Mesenchymal stem cell (in vitro differentiated cells and primary cell): ENCODE measurements at regions not wholly inside any gene's neighbourhood (a gene's known extent, or its start where the extent isn't known, plus 50 kb on each side); places are given as distances from the start of the nearest gene placed in this dataset.
A peak's percentile ranks its signal among the peaks of the same experiment; 100 is the strongest.

Source experiments
- DNase-seq: peaks from one replicate; pipeline ENCODE4 v3.0.0-alpha.2; 2013
- H2AFZ ChIP-seq: one replicate; pipeline ENCODE4 v1.6.1; 2013; ENCODE audit warnings: low read depth, mild to moderate bottlenecking, control low read depth, inconsistent platforms, low read length, moderate library complexity
- H2AK5ac ChIP-seq: 2 replicates; pipeline ENCODE4 v1.6.1; 2013; ENCODE audit warnings: low read length, moderate library complexity, mild to moderate bottlenecking, inconsistent platforms; ENCODE audit not compliant: severe bottlenecking
- H2BK120ac ChIP-seq: one replicate; pipeline ENCODE4 v1.6.1; 2013; ENCODE audit warnings: low read depth, mild to moderate bottlenecking, inconsistent platforms, low read length, moderate library complexity
- H2BK12ac ChIP-seq, 2 experiments: one replicate each; pipeline ENCODE4 v1.6.1; 2013; ENCODE audit warnings: inconsistent platforms in 2 of 2, low read length in 2 of 2, mild to moderate bottlenecking in 2 of 2, moderate library complexity in 2 of 2, control low read depth in 1 of 2
- H2BK15ac ChIP-seq: one replicate; pipeline ENCODE4 v1.6.1; 2013; ENCODE audit warnings: mild to moderate bottlenecking, low read depth, inconsistent platforms; ENCODE audit not compliant: poor library complexity, severe bottlenecking
- H2BK5ac ChIP-seq: 2 replicates; pipeline ENCODE4 v1.6.1; 2013; ENCODE audit warnings: low read depth, mild to moderate bottlenecking, low read length, control low read depth, inconsistent platforms; ENCODE audit not compliant: poor library complexity, severe bottlenecking
- H3K14ac ChIP-seq, 2 experiments: one replicate each; pipeline ENCODE4 v1.6.1; 2013; ENCODE audit warnings: inconsistent platforms in 2 of 2, low read length in 2 of 2, control low read depth in 1 of 2, mild to moderate bottlenecking in 1 of 2, moderate library complexity in 1 of 2
- H3K18ac ChIP-seq, 2 experiments: one replicate each; pipeline ENCODE4 v1.6.1; 2013; ENCODE audit warnings: inconsistent platforms in 2 of 2, low read length in 2 of 2, control low read depth in 1 of 2, low read depth in 1 of 2, mild to moderate bottlenecking in 1 of 2
- H3K23ac ChIP-seq, 2 experiments: one replicate each; pipeline ENCODE4 v1.6.1; 2013; ENCODE audit warnings: inconsistent platforms in 2 of 2, low read length in 2 of 2, mild to moderate bottlenecking in 2 of 2, moderate library complexity in 2 of 2, control low read depth in 1 of 2
- H3K27ac ChIP-seq: 2 replicates; pipeline ENCODE4 v1.5.1; 2013; ENCODE audit warnings: mild to moderate bottlenecking, moderate library complexity, low read length, control low read depth, inconsistent platforms; ENCODE audit not compliant: poor library complexity, severe bottlenecking
- H3K27me3 ChIP-seq, 2 experiments: 2 replicates each; pipeline versions ENCODE4 v1.6.1 to v1.7.0; 2013; ENCODE audit warnings: low read length in 2 of 2, mild to moderate bottlenecking in 2 of 2, moderate library complexity in 2 of 2, control low read depth in 1 of 2, inconsistent platforms in 1 of 2; ENCODE audit not compliant: control insufficient read depth in 1 of 2, insufficient read depth in 1 of 2
- H3K36me3 ChIP-seq, 2 experiments: 2 replicates each; pipeline versions ENCODE4 v1.6.1 to v1.7.0; 2013; ENCODE audit warnings: low read length in 2 of 2, control low read depth in 1 of 2, inconsistent platforms in 1 of 2, low read depth in 1 of 2, mild to moderate bottlenecking in 1 of 2; ENCODE audit not compliant: insufficient read depth in 2 of 2, control insufficient read depth in 1 of 2
- H3K4ac ChIP-seq, 2 experiments: one replicate each; pipeline ENCODE4 v1.6.1; 2013; ENCODE audit warnings: inconsistent platforms in 2 of 2, low read length in 2 of 2, mild to moderate bottlenecking in 2 of 2, moderate library complexity in 2 of 2, control low read depth in 1 of 2, low read depth in 1 of 2
- H3K4me1 ChIP-seq: 2 replicates; pipeline ENCODE4 v1.6.1; 2013; ENCODE audit warnings: low read depth, low read length, control low read depth; ENCODE audit not compliant: control insufficient read depth, insufficient read depth
- H3K4me2 ChIP-seq: 2 replicates; pipeline ENCODE4 v1.6.1; 2013; ENCODE audit warnings: low read length, mild to moderate bottlenecking, inconsistent platforms; ENCODE audit not compliant: poor library complexity, severe bottlenecking
- H3K4me3 ChIP-seq, 2 experiments: 2 replicates each; pipeline versions ENCODE4 v1.5.1 to v1.7.0; 2013; ENCODE audit warnings: low read length in 2 of 2, mild to moderate bottlenecking in 2 of 2, control low read depth in 1 of 2, low read depth in 1 of 2; ENCODE audit not compliant: insufficient read depth in 1 of 2
- H3K79me1 ChIP-seq: replicated peaks from 2 replicates; pipeline ENCODE4 v1.6.1; 2013; ENCODE audit warnings: mild to moderate bottlenecking, control low read depth, low read length, inconsistent platforms; ENCODE audit not compliant: poor library complexity, severe bottlenecking
- H3K9ac ChIP-seq: 2 replicates; pipeline ENCODE4 v1.7.0; 2013; ENCODE audit warnings: mild to moderate bottlenecking, low read length, moderate library complexity
- H3K9me3 ChIP-seq: 2 replicates; pipeline ENCODE4 v1.7.0; 2013; ENCODE audit warnings: mild to moderate bottlenecking, low read length; ENCODE audit not compliant: control insufficient read depth
- H4K8ac ChIP-seq: one replicate; pipeline ENCODE4 v1.6.1; 2013; ENCODE audit warnings: inconsistent platforms, mild to moderate bottlenecking, low read length, moderate library complexity
- H4K91ac ChIP-seq: one replicate; pipeline ENCODE4 v1.6.1; 2013; ENCODE audit warnings: mild to moderate bottlenecking, low read length, inconsistent platforms
- WGBS: methylation state at CpG from one replicate; pipeline ENCODE4 v1.1.7; 2013; ENCODE audit warnings: mixed read lengths; 5-methylcytosine and 5-hydroxymethylcytosine counted together

- no peaks in the 10 kb centered on the region for H3K79me1 ChIP-seq
- H3K9me3 ChIP-seq: no peaks in the 10 kb centered on the region
- DNase-seq: no peak
- H2AFZ ChIP-seq: no peak overlapping the region
- no peak overlapping the region for H2BK12ac ChIP-seq
- no peak overlapping the region for H2BK15ac ChIP-seq
- 71% methylated on average over 2 of the region's 2 CpGs for whole genome bisulfite sequencing
- no peak overlapping the region for H3K4me2 ChIP-seq
- H3K18ac ChIP-seq: no peak overlapping the region
- no peak overlapping the region for H2BK120ac ChIP-seq
- H4K8ac ChIP-seq: no peak overlapping the region
- H3K4ac ChIP-seq: no peak overlapping the region
- H2AK5ac ChIP-seq: no peak overlapping the region
- H4K91ac ChIP-seq: no peak overlapping the region
- H3K14ac ChIP-seq: no peak overlapping the region
- H3K36me3 ChIP-seq: no peaks in the 10 kb centered on the region
- no peak overlapping the region for H3K4me3 ChIP-seq
- H3K27ac ChIP-seq: no peak overlapping the region
- no peak overlapping the region for H3K23ac ChIP-seq
- no peaks in the 10 kb centered on the region for H3K4me1 ChIP-seq
- H3K9ac ChIP-seq: no peak overlapping the region
- H2BK5ac ChIP-seq: no peak overlapping the region
- no peaks in the 10 kb centered on the region for H3K27me3 ChIP-seq
Measured at GRCh38 chr12:58450868-58451482, 469.3 kb downstream of the LRIG3 start.

GRCh38 chr12:58452546-58452945 lies 467.8 kb downstream of the LRIG3 start:
- Histone ChIP-seq H3K4me2 (no peak overlapping the region), H3K9ac (no peak overlapping the region), H3K9me3 (no peaks in the 10 kb centered on the region), H2AK5ac (no peak overlapping the region), H3K36me3 (no peaks in the 10 kb centered on the region), H2BK5ac (no peak overlapping the region), H3K23ac (no peak overlapping the region), H2BK120ac (no peak overlapping the region), H3K4ac (no peak overlapping the region), H3K27ac (no peak overlapping the region), H3K14ac (no peak overlapping the region), H3K18ac (no peak overlapping the region), H3K27me3 (no peaks in the 10 kb centered on the region), H2BK12ac (no peak overlapping the region), H4K8ac (no peak overlapping the region), H2AFZ (no peak overlapping the region), H3K4me3 (no peak overlapping the region), H2BK15ac (no peak overlapping the region), H3K79me1 (no peaks in the 10 kb centered on the region), H4K91ac (no peak overlapping the region), H3K4me1 (no peaks in the 10 kb centered on the region)
- whole genome bisulfite sequencing: 44% methylated on average over 2 of the region's 2 CpGs
- peak; percentile 16 for DNase-seq

GRCh38 chr12:58453306-58453705 lies 467.0 kb downstream of the LRIG3 start:
- H3K9me3 ChIP-seq: no peaks in the 10 kb centered on the region
- H3K27ac ChIP-seq: no peak overlapping the region
- no peaks in the 10 kb centered on the region for H3K79me1 ChIP-seq
- no peak overlapping the region for H2BK5ac ChIP-seq
- H3K4me2 ChIP-seq: no peak overlapping the region
- H3K4me1 ChIP-seq: no peaks in the 10 kb centered on the region
- DNase-seq: no peak
- no peaks in the 10 kb centered on the region for H3K36me3 ChIP-seq
- H2BK120ac ChIP-seq: no peak overlapping the region
- no peak overlapping the region for H3K9ac ChIP-seq
- no peak overlapping the region for H3K4ac ChIP-seq
- no peak overlapping the region for H3K23ac ChIP-seq
- no peaks in the 10 kb centered on the region for H3K27me3 ChIP-seq
- whole genome bisulfite sequencing: 79% methylated on average over 3 of the region's 3 CpGs
- H2AK5ac ChIP-seq: no peak overlapping the region
- H2BK15ac ChIP-seq: no peak overlapping the region
- H3K18ac ChIP-seq: no peak overlapping the region
- H4K91ac ChIP-seq: no peak overlapping the region
- H3K14ac ChIP-seq: no peak overlapping the region
- H3K4me3 ChIP-seq: peak overlapping the region in 1 of 2 experiments; percentile 9
- H2BK12ac ChIP-seq: no peak overlapping the region
- no peak overlapping the region for H4K8ac ChIP-seq
- H2AFZ ChIP-seq: no peak overlapping the region

DNA sequence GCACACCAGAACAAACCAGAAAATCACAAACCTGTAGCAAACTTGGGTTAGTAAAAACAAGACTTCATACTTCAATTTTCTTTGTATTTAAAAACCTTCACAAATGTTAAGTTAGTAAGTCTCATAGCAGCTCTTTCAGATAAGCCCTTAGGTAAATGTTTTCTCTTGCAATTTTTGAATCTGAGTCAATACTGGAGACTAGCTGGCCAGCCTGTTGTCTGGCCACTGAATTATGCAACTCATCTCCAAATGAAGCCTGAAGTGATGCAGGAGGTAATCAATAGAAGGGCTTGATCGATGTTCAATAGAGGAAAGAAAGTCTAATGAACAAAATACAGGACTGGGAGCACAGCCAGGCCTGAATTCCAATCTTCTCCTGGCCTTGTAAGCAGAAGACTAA lies 465.2 kb downstream of the LRIG3 start:
- 83% methylated on average over 1 of the region's 1 CpG for WGBS
- Histone ChIP-seq H3K18ac (peak overlapping the region in 1 of 2 experiments; percentile 12), H2BK15ac (no peak overlapping the region), H3K79me1 (no peaks in the 10 kb centered on the region), H3K27me3 (no peaks in the 10 kb centered on the region), H2AFZ (no peak overlapping the region), H3K23ac (no peak overlapping the region), H3K14ac (no peak overlapping the region), H3K4ac (no peak overlapping the region), H3K4me3 (no peak overlapping the region), H2AK5ac (no peak overlapping the region), H2BK12ac (no peak overlapping the region), H3K4me1 (no peaks in the 10 kb centered on the region), H3K27ac (no peak overlapping the region), H3K4me2 (no peak overlapping the region), H3K9ac (no peak overlapping the region), H2BK120ac (no peak overlapping the region), H4K8ac (no peak overlapping the region), H3K9me3 (no peaks in the 10 kb centered on the region), H4K91ac (no peak overlapping the region), H2BK5ac (no peak overlapping the region), H3K36me3 (no peaks in the 10 kb centered on the region)
- DNase-seq: no peak
